Omental fat pad (tissue), 3 donors: ENCODE measurements at regions not wholly inside any gene's neighbourhood (a gene's known extent, or its start where the extent isn't known, plus 50 kb on each side); places are given as distances from the start of the nearest gene placed in this dataset.

Experiments
- ATAC-seq: fragments of 150-250 bp; one replicate; pipeline ENCODE4 v1.9.1; 2016; ENCODE audit warnings: mild to moderate bottlenecking, moderate library complexity; ENCODE audit not compliant: low FRiP score
- DNase-seq: peaks from one replicate; pipeline ENCODE4 v3.0.0-alpha.2; 2019; ENCODE audit warnings: low spot score
- TF ChIP-seq, protein P1 (sequence below), 3 donors: fragments of 450-650 bp; IDR thresholded peaks; one replicate each; pipeline ENCODE4 v1.5.1; 2016 to 2017; ENCODE audit warnings: antibody characterized with exemption in 3 of 3, mild to moderate bottlenecking in 3 of 3, moderate library complexity in 2 of 3

- DNase-seq (no peak), ATAC-seq (no peak)
- TF ChIP-seq, protein P1, sequence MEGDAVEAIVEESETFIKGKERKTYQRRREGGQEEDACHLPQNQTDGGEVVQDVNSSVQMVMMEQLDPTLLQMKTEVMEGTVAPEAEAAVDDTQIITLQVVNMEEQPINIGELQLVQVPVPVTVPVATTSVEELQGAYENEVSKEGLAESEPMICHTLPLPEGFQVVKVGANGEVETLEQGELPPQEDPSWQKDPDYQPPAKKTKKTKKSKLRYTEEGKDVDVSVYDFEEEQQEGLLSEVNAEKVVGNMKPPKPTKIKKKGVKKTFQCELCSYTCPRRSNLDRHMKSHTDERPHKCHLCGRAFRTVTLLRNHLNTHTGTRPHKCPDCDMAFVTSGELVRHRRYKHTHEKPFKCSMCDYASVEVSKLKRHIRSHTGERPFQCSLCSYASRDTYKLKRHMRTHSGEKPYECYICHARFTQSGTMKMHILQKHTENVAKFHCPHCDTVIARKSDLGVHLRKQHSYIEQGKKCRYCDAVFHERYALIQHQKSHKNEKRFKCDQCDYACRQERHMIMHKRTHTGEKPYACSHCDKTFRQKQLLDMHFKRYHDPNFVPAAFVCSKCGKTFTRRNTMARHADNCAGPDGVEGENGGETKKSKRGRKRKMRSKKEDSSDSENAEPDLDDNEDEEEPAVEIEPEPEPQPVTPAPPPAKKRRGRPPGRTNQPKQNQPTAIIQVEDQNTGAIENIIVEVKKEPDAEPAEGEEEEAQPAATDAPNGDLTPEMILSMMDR (IDR thresholded peaks at IDR 0.05) = no peak
Observed at GRCh38 chr13:47136504-47136941, 239.7 kb upstream of the HTR2A start.

DNA sequence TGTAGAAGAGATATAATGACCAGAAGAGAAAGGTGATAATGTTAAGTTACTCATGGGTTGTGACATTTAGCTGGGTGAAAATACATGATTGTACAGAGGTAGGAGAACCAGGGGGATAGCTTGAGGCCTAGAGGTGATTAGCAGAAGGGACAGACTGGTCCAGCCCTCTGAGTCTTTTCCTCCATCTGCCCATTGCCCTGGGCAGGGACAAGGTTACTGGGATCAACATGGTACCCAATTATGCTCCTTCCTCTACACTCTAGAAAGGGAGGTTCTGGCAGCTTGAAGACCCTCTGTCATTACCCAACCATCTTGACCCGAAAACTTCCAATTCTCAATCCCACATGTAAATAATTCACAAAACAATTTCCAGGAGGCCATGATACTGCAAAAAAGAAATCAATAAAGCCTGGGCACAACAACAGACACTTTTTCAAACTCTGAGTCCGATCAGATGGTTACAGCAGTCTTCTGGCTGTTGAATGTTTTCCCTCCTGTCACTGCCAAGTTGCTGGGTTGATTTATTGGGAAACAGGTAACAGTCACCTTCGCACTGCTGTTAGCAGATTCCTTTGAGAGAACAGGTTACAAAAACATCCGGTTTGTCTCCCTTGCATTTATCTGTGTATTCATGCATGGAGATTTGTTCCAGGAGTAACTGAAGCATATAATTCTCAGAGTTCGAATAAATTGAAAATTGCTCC is 239.1 kb upstream of the HTR2A start:
- ATAC-seq (no peak), DNase-seq (no peak)
- TF ChIP-seq, protein P1 (IDR thresholded peaks at IDR 0.05) = no peak

DNA sequence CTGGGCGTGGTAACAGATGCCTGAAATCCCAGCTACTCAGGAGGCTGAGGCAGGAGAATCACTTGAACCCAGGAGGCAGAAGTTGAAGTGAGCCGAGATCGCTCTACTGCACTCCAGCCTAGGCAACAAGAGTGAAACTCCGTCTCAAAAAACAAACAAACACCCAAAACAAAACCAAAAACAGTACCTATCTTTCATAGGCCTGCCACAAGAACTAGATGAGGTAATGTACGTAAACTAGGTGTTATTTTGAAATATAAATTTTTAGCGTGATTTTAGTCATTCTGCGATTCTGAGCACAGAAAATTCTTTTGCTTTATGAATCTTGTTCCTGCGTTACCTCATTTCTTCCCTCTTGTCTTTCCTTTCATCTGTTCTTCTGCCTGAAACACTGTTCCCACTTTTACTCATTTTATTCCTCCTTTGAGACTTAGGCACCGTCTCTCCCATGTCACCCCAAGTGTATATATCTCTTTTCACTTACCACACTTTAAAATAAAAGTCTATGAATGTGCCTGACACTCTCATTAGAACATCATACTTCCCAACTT is 238.2 kb upstream of the HTR2A start:
- DNase-seq (no peak), ATAC-seq (no peak)
- TF ChIP-seq, protein P1 (IDR thresholded peaks at IDR 0.05) = no peak

GRCh38 chr13:47133011-47133445 is 236.2 kb upstream of the HTR2A start:
- ATAC-seq (no peak), DNase-seq (no peak)
- TF ChIP-seq, protein P1 (IDR thresholded peaks at IDR 0.05) = no peak

DNA sequence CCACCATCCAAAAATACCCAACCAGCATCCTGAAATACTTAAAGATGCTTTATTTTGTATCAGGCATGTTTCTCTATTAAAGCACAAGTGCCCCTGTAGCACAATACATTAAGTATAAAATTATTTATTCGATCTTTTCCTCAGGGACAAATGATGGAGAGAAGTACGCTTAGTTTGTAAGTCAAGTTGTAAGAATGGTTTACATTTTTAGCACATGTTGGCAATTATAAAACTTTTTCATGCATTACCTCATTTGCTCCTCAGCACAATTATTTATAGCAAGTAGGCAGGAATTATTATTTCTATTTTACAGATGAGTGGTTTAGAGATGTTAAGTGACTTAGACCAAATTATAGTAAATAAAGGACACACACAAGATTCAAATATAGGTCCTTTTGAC is 232.6 kb upstream of the HTR2A start:
- ATAC-seq = no peak
- TF ChIP-seq, protein P1 (IDR thresholded peaks at IDR 0.05) = no peak

DNA sequence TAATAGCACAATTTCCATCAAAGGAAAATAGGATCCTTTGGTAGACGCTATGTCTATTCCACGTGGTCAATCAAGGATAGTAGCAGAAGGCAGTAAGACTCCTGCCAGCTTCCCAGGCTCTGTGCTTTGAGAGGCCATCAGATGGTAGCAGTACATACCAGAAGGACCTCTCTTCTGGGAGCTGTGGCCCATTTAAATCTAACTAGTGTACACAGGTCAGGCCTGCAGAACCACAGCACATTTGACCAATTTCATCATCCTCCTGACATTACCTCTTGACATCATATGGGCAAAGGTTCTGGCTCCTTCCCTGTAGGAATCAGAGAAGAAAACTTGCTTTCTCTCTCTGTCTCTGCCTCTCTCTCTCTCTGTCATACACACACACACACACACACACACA is 229.6 kb upstream of the HTR2A start:
- TF ChIP-seq, protein P1 (IDR thresholded peaks at IDR 0.05) = no peak
- no peak for ATAC-seq
- no peak for DNase-seq

More for the DNA sequence above, 232.6 kb upstream of the HTR2A start:
- no peak for DNase-seq
